Kidney (tissue), 13 donors: ENCODE measurements at regions not wholly inside any gene's neighbourhood (a gene's known extent, or its start where the extent isn't known, plus 50 kb on each side); places are given as distances from the start of the nearest gene placed in this dataset.
A peak's percentile ranks its signal among the peaks of the same experiment; 100 is the strongest.

Source experiments
- DNase-seq, 5 donors: peaks; one replicate each; pipeline ENCODE4 v3.0.0-alpha.2; 2013 to 2020
- FAIRE-seq: peaks from 2 replicates; lab custom pipeline; 2012; peaks lifted over from hg19 to GRCh38; lab: Jason Lieb, UNC
- H3K27ac ChIP-seq, 2 donors: one replicate each; pipeline ENCODE4 v1.7.0; 2013; ENCODE audit warnings: low read depth in 2 of 2, low read length in 2 of 2, inconsistent platforms in 1 of 2
- H3K27me3 ChIP-seq: one replicate; pipeline ENCODE4 v1.7.1; 2013; ENCODE audit warnings: low read length, inconsistent platforms; ENCODE audit not compliant: control insufficient read depth, insufficient read depth
- H3K36me3 ChIP-seq, 3 donors: one replicate each; pipeline versions ENCODE4 v1.7.0 to v1.7.1; 2013; ENCODE audit warnings: low read length in 3 of 3, control low read depth in 1 of 3, inconsistent platforms in 1 of 3; ENCODE audit not compliant: insufficient read depth in 3 of 3, control insufficient read depth in 2 of 3
- H3K4me1 ChIP-seq, 3 donors: one replicate each; pipeline versions ENCODE4 v1.7.0 to v1.7.1; 2013; ENCODE audit warnings: low read length in 3 of 3, inconsistent platforms in 1 of 3, low read depth in 1 of 3; ENCODE audit not compliant: control insufficient read depth in 2 of 3, insufficient read depth in 2 of 3
- H3K4me3 ChIP-seq, 3 donors: one replicate each; pipeline versions ENCODE4 v1.7.0 to v1.8.1; 2013; ENCODE audit warnings: low read length in 3 of 3, control low read depth in 1 of 3, inconsistent platforms in 1 of 3
- H3K9ac ChIP-seq, 3 donors: one replicate each; pipeline versions ENCODE4 v1.7.0 to v1.7.1; 2013; ENCODE audit warnings: low read length in 3 of 3, control low read depth in 1 of 3, inconsistent platforms in 1 of 3
- H3K9me3 ChIP-seq, 3 donors: one replicate each; pipeline versions ENCODE4 v1.7.0 to v1.7.1; 2013; ENCODE audit warnings: low read length in 3 of 3, control low read depth in 1 of 3, inconsistent platforms in 1 of 3; ENCODE audit not compliant: control insufficient read depth in 2 of 3, insufficient read depth in 1 of 3
- intact Hi-C: fragments of 100-400 bp; cut with DNase I; formaldehyde crosslinking; loops from one replicate; pipeline ENCODE4 v1.11.1; 2022
- TF ChIP-seq, protein P1 (sequence below): IDR thresholded peaks from 3 replicates; pipeline ENCODE4 v1.5.1; 2012; ENCODE audit warnings: mild to moderate bottlenecking, moderate library complexity, borderline replicate concordance; ENCODE audit not compliant: insufficient read depth; ENCODE audit errors: extremely low read depth
- donor health status: control.
- donor health status: control.
- donor health status: control.
- donor health status: control.
- donor health status: control.
- donor health status: DM: yes; HTN: yes; CAD: no.
- donor health status: Normal renal cell carcinoma (clear cell type).

DNA sequence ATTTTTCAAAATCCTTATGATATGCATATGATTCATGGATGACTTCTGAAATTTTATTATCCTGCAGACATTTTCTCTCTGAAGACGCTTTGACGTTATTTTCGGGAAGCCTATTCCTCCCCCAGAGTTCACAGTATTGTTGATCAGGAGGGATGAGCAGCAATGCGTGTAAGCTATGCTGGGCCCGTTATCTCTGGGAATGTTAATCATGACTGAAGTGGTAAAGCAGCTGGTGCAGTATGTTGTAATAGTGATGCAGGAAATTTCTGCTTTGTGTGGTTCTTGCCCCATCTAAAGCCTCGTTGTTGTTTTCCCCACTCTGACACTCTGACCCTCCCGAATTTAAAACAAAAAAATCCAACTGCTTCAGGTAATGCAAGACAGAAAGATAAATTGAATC is 1797.8 kb upstream of the WWC1 start:
- H3K27ac ChIP-seq, result no peak overlapping the region
- no peak overlapping the region for H3K9ac ChIP-seq
- H3K9me3 ChIP-seq, result no peaks in the 10 kb centered on the region
- FAIRE-seq, result no peak
- H3K4me3 ChIP-seq, result no peak overlapping the region
- H3K36me3 ChIP-seq, result no peaks in the 10 kb centered on the region
- no peaks in the 10 kb centered on the region for H3K27me3 ChIP-seq
- intact Hi-C loops, result no loop called here
- peak in 2 of 5 donors; percentile 12 to 29 for DNase-seq
- TF ChIP-seq, protein P1, sequence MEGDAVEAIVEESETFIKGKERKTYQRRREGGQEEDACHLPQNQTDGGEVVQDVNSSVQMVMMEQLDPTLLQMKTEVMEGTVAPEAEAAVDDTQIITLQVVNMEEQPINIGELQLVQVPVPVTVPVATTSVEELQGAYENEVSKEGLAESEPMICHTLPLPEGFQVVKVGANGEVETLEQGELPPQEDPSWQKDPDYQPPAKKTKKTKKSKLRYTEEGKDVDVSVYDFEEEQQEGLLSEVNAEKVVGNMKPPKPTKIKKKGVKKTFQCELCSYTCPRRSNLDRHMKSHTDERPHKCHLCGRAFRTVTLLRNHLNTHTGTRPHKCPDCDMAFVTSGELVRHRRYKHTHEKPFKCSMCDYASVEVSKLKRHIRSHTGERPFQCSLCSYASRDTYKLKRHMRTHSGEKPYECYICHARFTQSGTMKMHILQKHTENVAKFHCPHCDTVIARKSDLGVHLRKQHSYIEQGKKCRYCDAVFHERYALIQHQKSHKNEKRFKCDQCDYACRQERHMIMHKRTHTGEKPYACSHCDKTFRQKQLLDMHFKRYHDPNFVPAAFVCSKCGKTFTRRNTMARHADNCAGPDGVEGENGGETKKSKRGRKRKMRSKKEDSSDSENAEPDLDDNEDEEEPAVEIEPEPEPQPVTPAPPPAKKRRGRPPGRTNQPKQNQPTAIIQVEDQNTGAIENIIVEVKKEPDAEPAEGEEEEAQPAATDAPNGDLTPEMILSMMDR, result no peak
- H3K4me1 ChIP-seq, result no peaks in the 10 kb centered on the region

DNA sequence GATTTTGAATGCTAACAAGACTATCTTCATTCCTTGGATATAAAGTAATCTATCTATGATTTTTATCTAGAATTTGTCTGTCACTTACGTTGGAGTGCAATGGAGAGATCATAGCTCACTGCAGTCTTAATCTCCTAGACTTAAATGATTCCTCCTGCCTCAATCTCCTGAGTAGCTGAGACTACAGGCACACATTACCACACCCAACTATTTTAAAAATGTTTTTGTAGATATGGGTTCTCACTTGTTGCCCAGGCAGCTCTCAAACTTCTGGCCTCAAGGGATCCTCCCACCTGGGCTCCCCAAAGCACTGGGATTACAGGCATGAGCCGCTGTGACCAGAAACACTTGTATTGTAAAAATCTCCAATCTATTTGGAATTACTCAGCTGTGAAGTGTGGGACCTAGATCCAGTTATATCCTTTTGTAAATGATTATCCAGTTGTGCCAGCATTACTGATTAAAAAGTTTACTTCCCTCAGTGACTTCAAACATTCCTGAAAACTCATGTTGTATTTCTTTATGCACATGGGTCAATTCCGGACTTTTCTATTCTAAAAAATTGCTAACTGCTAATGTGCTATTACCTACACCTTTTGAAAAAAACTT is 1793.8 kb upstream of the WWC1 start:
- Histone ChIP-seq H3K4me3 (no peak overlapping the region), H3K9ac (no peak overlapping the region), H3K9me3 (no peaks in the 10 kb centered on the region), H3K27me3 (no peaks in the 10 kb centered on the region), H3K36me3 (no peaks in the 10 kb centered on the region), H3K4me1 (no peaks in the 10 kb centered on the region), H3K27ac (no peak overlapping the region)
- peak in 3 of 5 donors; percentile 33 to 63 (median 56) for DNase-seq
- intact Hi-C loops, result no loop called here
- TF ChIP-seq, protein P1, result no peak
- no peak for FAIRE-seq

DNA sequence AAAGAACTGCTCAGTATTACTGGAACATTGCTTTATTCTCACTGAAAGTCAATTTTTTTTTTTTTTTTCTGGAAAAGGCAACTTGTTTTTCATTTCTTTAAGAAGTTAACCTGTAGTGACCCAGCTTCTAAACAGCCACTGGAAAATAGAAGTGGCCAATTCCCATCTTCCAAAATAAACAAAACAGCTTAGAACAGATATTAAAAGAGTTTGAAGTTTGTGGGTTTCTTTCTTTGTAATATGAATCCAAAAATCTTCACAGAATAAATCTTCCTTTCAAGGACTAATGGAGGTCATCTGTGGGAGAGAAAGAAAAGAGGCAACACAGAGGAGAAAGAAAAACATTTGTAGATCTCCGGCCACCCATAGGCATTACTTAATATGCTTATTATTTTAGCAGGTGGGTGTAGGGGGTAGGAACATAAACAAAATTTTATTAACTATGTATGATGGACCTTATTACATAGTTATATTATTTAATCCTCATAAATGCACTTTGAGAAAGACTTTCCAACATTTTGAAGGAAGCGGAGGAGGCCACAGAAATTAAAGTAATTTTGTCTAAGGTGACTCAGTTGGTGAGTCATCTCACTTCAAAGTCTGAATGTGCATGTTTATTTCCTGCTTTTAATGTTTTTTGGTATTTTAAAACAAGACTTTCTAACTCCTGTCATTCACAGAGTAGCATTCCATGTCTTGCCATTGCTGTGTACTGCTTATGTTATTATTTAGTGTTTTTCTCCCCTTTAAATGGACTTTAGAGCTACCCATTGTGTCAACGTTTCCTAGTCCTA is 1791.8 kb upstream of the WWC1 start:
- FAIRE-seq (no peak), DNase-seq (peak in 2 of 5 donors; percentile 57 to 80)
- Histone ChIP-seq H3K27me3 (no peaks in the 10 kb centered on the region), H3K36me3 (no peaks in the 10 kb centered on the region), H3K9me3 (no peaks in the 10 kb centered on the region), H3K4me1 (no peaks in the 10 kb centered on the region), H3K9ac (no peak overlapping the region), H3K27ac (no peak overlapping the region), H3K4me3 (no peak overlapping the region)
- intact Hi-C loops, result no loop called here
- TF ChIP-seq, protein P1, result no peak
